Central memory CD8-positive, alpha-beta T cell (primary cell): ENCODE measurements at regions not wholly inside any gene's neighbourhood (a gene's known extent, or its start where the extent isn't known, plus 50 kb on each side); places are given as distances from the start of the nearest gene placed in this dataset.
"Not testable (repeated sequence)": the region's sequence is repeated elsewhere in the genome, so short reads cannot be mapped to it uniquely, and the experiment has no call there.

ENCODE experiments used
- ATAC-seq: fragments of 150-1000 bp; cut with Tn5 transposase; replicated peaks from 2 replicates; pipeline ENCODE4 v1.10.0; 2022; ENCODE audit warnings: mild to moderate bottlenecking, moderate FRiP score, moderate number of reproducible peaks; ENCODE audit not compliant: poor library complexity, severe bottlenecking; ENCODE audit errors: extremely low read depth
- DNase-seq, 2 donors: peaks; one replicate each; pipeline ENCODE4 v3.0.0; 2021; ENCODE audit warnings: low spot score in 2 of 2
- H3K27ac Mint-ChIP-seq: one replicate; pipeline ENCODE4 v1.8.0; 2022; ENCODE audit warnings: low read depth, mild to moderate bottlenecking, moderate library complexity, mixed read lengths
- H3K27me3 Mint-ChIP-seq: one replicate; pipeline ENCODE4 v1.8.0; 2022; ENCODE audit warnings: mixed read lengths
- H3K36me3 Mint-ChIP-seq: one replicate; pipeline ENCODE4 v1.8.0; 2022; ENCODE audit warnings: mild to moderate bottlenecking, moderate library complexity, mixed read lengths; ENCODE audit not compliant: insufficient read depth
- H3K4me1 Mint-ChIP-seq: one replicate; pipeline ENCODE4 v1.8.0; 2022; ENCODE audit warnings: mixed read lengths
- H3K4me3 Mint-ChIP-seq: one replicate; pipeline ENCODE4 v1.8.0; 2022; ENCODE audit warnings: mild to moderate bottlenecking, moderate library complexity, mixed read lengths
- H3K9me3 Mint-ChIP-seq: one replicate; pipeline ENCODE4 v1.8.0; 2022; ENCODE audit warnings: mixed read lengths

GRCh38 chr11:44391004-44391403 lies 81.1 kb upstream of the ALX4 start:
- H3K27ac Mint-ChIP-seq, ATAC-seq, H3K4me3 Mint-ChIP-seq, DNase-seq, H3K36me3 Mint-ChIP-seq, H3K9me3 Mint-ChIP-seq, H3K4me1 Mint-ChIP-seq: not testable (repeated sequence)
- peaks cover 77% of the 10 kb centered on the region for H3K27me3 Mint-ChIP-seq

GRCh38 chr11:44396746-44397145 lies 86.8 kb upstream of the ALX4 start:
- H3K4me3 Mint-ChIP-seq, H3K36me3 Mint-ChIP-seq, H3K4me1 Mint-ChIP-seq, H3K9me3 Mint-ChIP-seq, H3K27ac Mint-ChIP-seq, ATAC-seq, DNase-seq: not testable (repeated sequence)
- H3K27me3 Mint-ChIP-seq: peaks cover 52% of the 10 kb centered on the region

- DNase-seq (no peak), ATAC-seq (no peak)
- no peaks in the 10 kb centered on the region for H3K9me3 Mint-ChIP-seq
- H3K27ac Mint-ChIP-seq: no peak overlapping the region
- no peaks in the 10 kb centered on the region for H3K4me1 Mint-ChIP-seq
- H3K27me3 Mint-ChIP-seq: peaks cover 53% of the 10 kb centered on the region
- no peaks in the 10 kb centered on the region for H3K36me3 Mint-ChIP-seq
- H3K4me3 Mint-ChIP-seq: no peak overlapping the region
Observed at GRCh38 chr11:44397586-44398178, 87.7 kb upstream of the ALX4 start.

- DNase-seq: no peak
- Mint-ChIP-seq H3K9me3 (no peaks in the 10 kb centered on the region), H3K27me3 (peaks cover 53% of the 10 kb centered on the region), H3K4me3 (no peak overlapping the region), H3K4me1 (no peaks in the 10 kb centered on the region), H3K36me3 (no peaks in the 10 kb centered on the region), H3K27ac (no peak overlapping the region)
- no peak for ATAC-seq
Observed at GRCh38 chr11:44398266-44399030, 88.5 kb upstream of the ALX4 start.

GRCh38 chr11:44399968-44400367 lies 90.0 kb upstream of the ALX4 start:
- no peak for ATAC-seq
- Mint-ChIP-seq H3K4me1 (no peaks in the 10 kb centered on the region), H3K9me3 (no peaks in the 10 kb centered on the region), H3K27ac (no peak overlapping the region), H3K36me3 (no peaks in the 10 kb centered on the region), H3K4me3 (no peak overlapping the region), H3K27me3 (peaks cover 46% of the 10 kb centered on the region)
- DNase-seq: no peak

GRCh38 chr11:44400431-44400830 lies 90.5 kb upstream of the ALX4 start:
- ATAC-seq (no peak), DNase-seq (no peak)
- Mint-ChIP-seq H3K9me3 (no peaks in the 10 kb centered on the region), H3K27ac (no peak overlapping the region), H3K4me3 (no peak overlapping the region), H3K36me3 (no peaks in the 10 kb centered on the region), H3K4me1 (no peaks in the 10 kb centered on the region), H3K27me3 (peaks cover 46% of the 10 kb centered on the region)

GRCh38 chr11:44402466-44403075 lies 92.6 kb upstream of the ALX4 start:
- no peak for ATAC-seq

GRCh38 chr11:44403176-44403575 lies 93.2 kb upstream of the ALX4 start:
- no peaks in the 10 kb centered on the region for H3K4me1 Mint-ChIP-seq
- DNase-seq (no peak), ATAC-seq (no peak)
- H3K36me3 Mint-ChIP-seq: no peaks in the 10 kb centered on the region
- no peak overlapping the region for H3K27ac Mint-ChIP-seq
- H3K9me3 Mint-ChIP-seq: no peaks in the 10 kb centered on the region
- no peak overlapping the region for H3K4me3 Mint-ChIP-seq
- peaks cover 52% of the 10 kb centered on the region for H3K27me3 Mint-ChIP-seq

More at GRCh38 chr11:44402466-44403075, 92.6 kb upstream of the ALX4 start:
- peaks cover 52% of the 10 kb centered on the region for H3K27me3 Mint-ChIP-seq
- no peak overlapping the region for H3K4me3 Mint-ChIP-seq
- H3K27ac Mint-ChIP-seq: no peak overlapping the region
- H3K4me1 Mint-ChIP-seq: no peaks in the 10 kb centered on the region
- no peaks in the 10 kb centered on the region for H3K9me3 Mint-ChIP-seq
- H3K36me3 Mint-ChIP-seq: no peaks in the 10 kb centered on the region
- DNase-seq: no peak

- H3K4me3 Mint-ChIP-seq: no peak overlapping the region
- ATAC-seq: no peak
- no peak overlapping the region for H3K27ac Mint-ChIP-seq
- no peak for DNase-seq
- H3K27me3 Mint-ChIP-seq: peaks cover 58% of the 10 kb centered on the region
- no peaks in the 10 kb centered on the region for H3K9me3 Mint-ChIP-seq
- H3K36me3 Mint-ChIP-seq: no peaks in the 10 kb centered on the region
- H3K4me1 Mint-ChIP-seq: no peaks in the 10 kb centered on the region
Observed at GRCh38 chr11:44403587-44404273, 93.8 kb upstream of the ALX4 start.

GRCh38 chr11:44404301-44404700 lies 94.4 kb upstream of the ALX4 start:
- Mint-ChIP-seq H3K36me3 (no peaks in the 10 kb centered on the region), H3K9me3 (no peaks in the 10 kb centered on the region), H3K27me3 (peaks cover 61% of the 10 kb centered on the region), H3K4me3 (no peak overlapping the region), H3K27ac (no peak overlapping the region), H3K4me1 (no peaks in the 10 kb centered on the region)
- DNase-seq: no peak
- no peak for ATAC-seq

- DNase-seq (no peak), ATAC-seq (no peak)
- H3K27ac Mint-ChIP-seq: no peak overlapping the region
- H3K36me3 Mint-ChIP-seq: no peaks in the 10 kb centered on the region
- no peaks in the 10 kb centered on the region for H3K4me1 Mint-ChIP-seq
- peaks cover 64% of the 10 kb centered on the region for H3K27me3 Mint-ChIP-seq
- H3K4me3 Mint-ChIP-seq: no peak overlapping the region
- no peaks in the 10 kb centered on the region for H3K9me3 Mint-ChIP-seq
Observed at GRCh38 chr11:44404736-44405395, 94.9 kb upstream of the ALX4 start.

- no peaks in the 10 kb centered on the region for H3K4me1 Mint-ChIP-seq
- H3K4me3 Mint-ChIP-seq: no peak overlapping the region
- DNase-seq (no peak), ATAC-seq (no peak)
- H3K9me3 Mint-ChIP-seq: peaks cover 5% of the 10 kb centered on the region
- H3K27ac Mint-ChIP-seq: no peak overlapping the region
- H3K36me3 Mint-ChIP-seq: no peaks in the 10 kb centered on the region
- peaks cover 87% of the 10 kb centered on the region for H3K27me3 Mint-ChIP-seq
Observed at GRCh38 chr11:44407211-44407996, 97.5 kb upstream of the ALX4 start.
